IMR-90 (cell line): ENCODE measurements at regions not wholly inside any gene's neighbourhood (a gene's known extent, or its start where the extent isn't known, plus 50 kb on each side); places are given as distances from the start of the nearest gene placed in this dataset.

Experiments used
- ATAC-seq: fragments of 200-7000 bp; cut with Tn5 transposase; 2 replicates; pipeline ENCODE4 v1.9.1; 2020; ENCODE audit warnings: low read depth, mild to moderate bottlenecking, moderate library complexity
- BruUV-seq: library from RNA; stranded (reverse); fragments of 400-500 nt; replicated peaks from 2 replicates; lab custom pipeline; 2021; lab: Mats Ljungman, UMichigan
- CTCF ChIA-PET: fragments of 300-600 bp; formaldehyde crosslinking; extraction: SDS; loops from one replicate; lab custom pipeline; 2021; ENCODE audit warnings: antibody characterized with exemption; lab: Yijun Ruan, JAX
- POLR2A ChIA-PET: fragments of 300-600 bp; sonication (Branson Sonifier 250); formaldehyde crosslinking; loops from one replicate; lab custom pipeline; 2022; ENCODE audit warnings: antibody characterized with exemption; ENCODE audit not compliant: unreplicated experiment; lab: Charles Lee
- DNase-seq: peaks from one replicate; pipeline ENCODE4 v3.0.0; 2013
- H2AFZ ChIP-seq: replicated peaks from 2 replicates; pipeline ENCODE3; 2013; ENCODE audit warnings: low read length, mild to moderate bottlenecking; ENCODE audit not compliant: poor library complexity
- H2AK5ac ChIP-seq: 2 replicates; pipeline ENCODE4 v1.6.1; 2013; ENCODE audit warnings: low read depth, low read length, inconsistent platforms
- H2AK9ac ChIP-seq: replicated peaks from 2 replicates; pipeline ENCODE3; 2013; ENCODE audit warnings: mild to moderate bottlenecking, low read depth, low read length, moderate library complexity; ENCODE audit not compliant: poor library complexity
- H2BK120ac ChIP-seq: 2 replicates; pipeline ENCODE4 v1.6.1; 2013; ENCODE audit warnings: low read depth, low read length, inconsistent platforms
- H2BK15ac ChIP-seq: 3 replicates; pipeline ENCODE4 v1.6.1; 2013; ENCODE audit warnings: low read depth, low read length, inconsistent platforms
- H2BK20ac ChIP-seq: 2 replicates; pipeline ENCODE4 v1.6.1; 2013; ENCODE audit warnings: low read depth, mild to moderate bottlenecking, inconsistent platforms, low read length, moderate library complexity
- H2BK5ac ChIP-seq: 2 replicates; pipeline ENCODE4 v1.6.1; 2013; ENCODE audit warnings: mild to moderate bottlenecking, low read depth, low read length, inconsistent platforms; ENCODE audit not compliant: poor library complexity, severe bottlenecking
- H3K14ac ChIP-seq: replicated peaks from 2 replicates; pipeline ENCODE4 v1.6.1; 2013; ENCODE audit warnings: low read depth, low read length, inconsistent platforms
- H3K18ac ChIP-seq: 2 replicates; pipeline ENCODE4 v1.6.1; 2013; ENCODE audit warnings: low read depth, low read length, control low read depth
- H3K23ac ChIP-seq: 2 replicates; pipeline ENCODE4 v1.6.1; 2013; ENCODE audit warnings: low read depth, low read length, inconsistent platforms
- H3K27ac ChIP-seq: 2 replicates; pipeline ENCODE4 v1.5.1; 2013; ENCODE audit warnings: mild to moderate bottlenecking, control low read depth, low read length; ENCODE audit not compliant: insufficient read depth
- H3K27me3 ChIP-seq: 2 replicates; pipeline ENCODE4 v1.6.1; 2013; ENCODE audit warnings: low read length; ENCODE audit not compliant: control insufficient read depth, insufficient read depth
- H3K36me3 ChIP-seq: 2 replicates; pipeline ENCODE4 v1.6.1; 2013; ENCODE audit warnings: low read length, mixed read lengths; ENCODE audit not compliant: control insufficient read depth, insufficient read depth
- H3K4ac ChIP-seq: 2 replicates; pipeline ENCODE4 v1.6.1; 2013; ENCODE audit warnings: low read depth, low read length, inconsistent platforms
- H3K4me1 ChIP-seq: 2 replicates; pipeline ENCODE4 v1.6.1; 2013; ENCODE audit warnings: low read length, mixed read lengths; ENCODE audit not compliant: control insufficient read depth, insufficient read depth
- H3K4me2 ChIP-seq: 2 replicates; pipeline ENCODE4 v1.6.1; 2013; ENCODE audit warnings: low read depth, mild to moderate bottlenecking, control low read depth, low read length, moderate library complexity
- H3K4me3 ChIP-seq: 2 replicates; pipeline ENCODE4 v1.5.1; 2013; ENCODE audit warnings: low read depth, mild to moderate bottlenecking, control low read depth, low read length, moderate library complexity; ENCODE audit not compliant: insufficient read depth
- H3K56ac ChIP-seq: 2 replicates; pipeline ENCODE4 v1.6.1; 2013; ENCODE audit warnings: low read length, inconsistent platforms; ENCODE audit not compliant: insufficient read depth; ENCODE audit errors: extremely low read depth
- H3K79me1 ChIP-seq, 2 experiments: 2 replicates each; pipeline ENCODE4 v1.6.1; 2013; ENCODE audit warnings: low read length in 2 of 2, inconsistent platforms in 1 of 2, low read depth in 1 of 2
- H3K9ac ChIP-seq: 2 replicates; pipeline ENCODE4 v1.6.1; 2013; ENCODE audit warnings: low read depth, low read length, control low read depth
- H3K9me1 ChIP-seq: 2 replicates; pipeline ENCODE4 v1.6.1; 2013; ENCODE audit warnings: low read length, inconsistent platforms; ENCODE audit not compliant: insufficient read depth
- H3K9me3 ChIP-seq: 2 replicates; pipeline ENCODE4 v1.6.1; 2013; ENCODE audit warnings: low read length; ENCODE audit not compliant: control insufficient read depth, insufficient read depth
- H4K20me1 ChIP-seq: 2 replicates; pipeline ENCODE4 v1.6.1; 2013; ENCODE audit warnings: low read length, inconsistent platforms; ENCODE audit not compliant: insufficient read depth
- H4K5ac ChIP-seq: 2 replicates; pipeline ENCODE4 v1.6.1; 2013; ENCODE audit warnings: mild to moderate bottlenecking, low read depth, low read length, control low read depth
- H4K8ac ChIP-seq, 2 experiments: 2 replicates each; pipeline ENCODE4 v1.6.1; 2013; ENCODE audit warnings: low read depth in 2 of 2, low read length in 2 of 2, control low read depth in 1 of 2, inconsistent platforms in 1 of 2
- H4K91ac ChIP-seq: 2 replicates; pipeline ENCODE4 v1.6.1; 2013; ENCODE audit warnings: low read depth, low read length, inconsistent platforms; ENCODE audit not compliant: insufficient read depth
- BHLHE40 ChIP-seq: fragments of 150-350 bp; IDR thresholded peaks from 2 replicates; pipeline ENCODE4 v1.6.1; 2016; ENCODE audit warnings: mild to moderate bottlenecking, low read depth, low read length
- CEBPB ChIP-seq: IDR thresholded peaks from 2 replicates; pipeline ENCODE4 v1.6.1; 2012; ENCODE audit warnings: low read depth, low read length, improper control_type of control experiment
- CHD1 ChIP-seq: IDR thresholded peaks from 2 replicates; pipeline ENCODE4 v1.6.1; 2012; ENCODE audit warnings: low read depth, low read length, improper control_type of control experiment
- FOS ChIP-seq: fragments of 150-350 bp; IDR thresholded peaks from 2 replicates; pipeline ENCODE4 v1.6.1; 2016; ENCODE audit warnings: low read depth, low read length
- MAFK ChIP-seq: IDR thresholded peaks from 2 replicates; pipeline ENCODE4 v1.6.1; 2012; ENCODE audit warnings: low read depth, low read length, improper control_type of control experiment
- MAZ ChIP-seq: IDR thresholded peaks from 2 replicates; pipeline ENCODE4 v1.6.1; 2012; ENCODE audit warnings: low read depth, mild to moderate bottlenecking, low read length, improper control_type of control experiment, moderate library complexity, borderline replicate concordance
- MXI1 ChIP-seq: IDR thresholded peaks from 2 replicates; pipeline ENCODE4 v1.6.1; 2012; ENCODE audit warnings: low read depth, mild to moderate bottlenecking, low read length, moderate library complexity, borderline replicate concordance
- NFE2L2 ChIP-seq: fragments of 150-350 bp; IDR thresholded peaks from 2 replicates; pipeline ENCODE4 v1.6.1; 2016; ENCODE audit warnings: low read depth, mild to moderate bottlenecking, low read length
- POLR2A ChIP-seq: IDR thresholded peaks from 2 replicates; pipeline ENCODE4 v1.6.1; 2012; ENCODE audit warnings: mild to moderate bottlenecking, low read depth, low read length
- RAD21 ChIP-seq: IDR thresholded peaks from 2 replicates; pipeline ENCODE4 v1.6.1; 2012; ENCODE audit warnings: low read length, improper control_type of control experiment
- RCOR1 ChIP-seq: IDR thresholded peaks from 2 replicates; pipeline ENCODE4 v1.6.1; 2012; ENCODE audit warnings: mild to moderate bottlenecking, low read length, improper control_type of control experiment; ENCODE audit not compliant: insufficient replicate concordance
- RFX5 ChIP-seq: IDR thresholded peaks from 2 replicates; pipeline ENCODE4 v1.8.0; 2012; ENCODE audit warnings: low read depth, mild to moderate bottlenecking, low read length, moderate library complexity
- SMC3 ChIP-seq: fragments of 150-350 bp; IDR thresholded peaks from 2 replicates; pipeline ENCODE4 v1.6.1; 2016; ENCODE audit warnings: low read depth, mild to moderate bottlenecking, antibody characterized with exemption, low read length, moderate library complexity
- WGBS, 2 experiments: methylation state at CpG; one replicate each; pipeline versions ENCODE4 v1.1.5 to v1.1.7; 2013; ENCODE audit warnings: missing lambda C conversion rate in 2 of 2; ENCODE audit not compliant: insufficient read length in 1 of 2; ENCODE audit errors: extremely low coverage in 2 of 2; 5-methylcytosine and 5-hydroxymethylcytosine counted together
- dilution Hi-C: fragments of 300-500 bp; cut with HindIII; formaldehyde crosslinking; loops from one replicate; pipeline ENCODE4 v1.14.3; 2018; ENCODE audit warnings: low sequenced_read_pairs; ENCODE audit not compliant: unreplicated experiment
- in situ Hi-C: fragments of 300-500 bp; cut with MboI; formaldehyde crosslinking; loops from 3 replicates; pipeline ENCODE4 v1.14.3; 2019; ENCODE audit warnings: low sequenced_read_pairs, inconsistent platforms, mixed read lengths
- intact Hi-C: fragments of 100-400 bp; cut with micrococcal nuclease; formaldehyde crosslinking; loops from 2 replicates; pipeline ENCODE4 v1.10.0; 2022
- TF ChIP-seq, protein P1 (sequence below): fragments of 150-350 bp; IDR thresholded peaks from 2 replicates; pipeline ENCODE4 v1.6.1; 2017; ENCODE audit warnings: mild to moderate bottlenecking, antibody characterized with exemption, low read length, low read depth
- TF ChIP-seq, protein P2 (sequence below): conservative IDR thresholded peaks from 2 replicates; pipeline ENCODE4 v1.5.1; 2012; ENCODE audit warnings: mild to moderate bottlenecking, low read depth, low read length, improper control_type of control experiment
- TF ChIP-seq, protein P3 (sequence below): fragments of 150-350 bp; IDR thresholded peaks from 2 replicates; pipeline ENCODE4 v1.6.1; 2016; ENCODE audit warnings: low read depth, mild to moderate bottlenecking, low read length, moderate library complexity, borderline replicate concordance

DNA sequence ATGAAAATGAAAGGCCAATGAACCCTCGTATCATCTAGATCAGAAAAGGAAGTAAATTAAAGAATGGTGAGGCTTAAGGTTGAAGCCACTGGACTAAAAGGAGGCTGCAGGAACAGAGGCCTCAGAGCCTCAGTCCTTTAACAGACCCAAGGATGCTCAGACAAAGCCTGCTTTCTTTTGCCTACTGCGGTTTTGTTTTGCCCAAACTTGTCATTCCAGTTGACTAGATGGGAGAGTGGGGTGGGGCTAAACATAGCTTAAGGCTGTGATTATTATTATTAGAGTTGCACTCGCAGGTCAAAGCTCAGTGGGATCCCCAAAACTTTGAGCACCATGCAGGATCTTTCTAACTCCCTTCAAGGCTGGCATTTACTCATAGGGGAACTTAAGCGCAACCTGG lies 163.9 kb downstream of the RBM46 start:
- DNase-seq (no peak), ATAC-seq (no peak)
- H3K4me3 ChIP-seq: no peak overlapping the region
- no peak overlapping the region for H2BK120ac ChIP-seq
- no peaks in the 10 kb centered on the region for H3K36me3 ChIP-seq
- no peak overlapping the region for H3K14ac ChIP-seq
- no peaks in the 10 kb centered on the region for H4K20me1 ChIP-seq
- no peak overlapping the region for H3K56ac ChIP-seq
- in situ Hi-C loops: no loop called here
- H3K9me3 ChIP-seq: peaks cover 6% of the 10 kb centered on the region; the same call in 1 of the 2 replicates
- H3K4ac ChIP-seq: no peak overlapping the region
- TF ChIP-seq RAD21 (no peak), FOS (no peak), MAFK (no peak), NFE2L2 (no peak), RCOR1 (no peak), CHD1 (no peak), MXI1 (no peak), BHLHE40 (no peak), RFX5 (no peak), CEBPB (no peak), SMC3 (no peak), POLR2A (no peak), MAZ (no peak)
- TF ChIP-seq, protein P1, sequence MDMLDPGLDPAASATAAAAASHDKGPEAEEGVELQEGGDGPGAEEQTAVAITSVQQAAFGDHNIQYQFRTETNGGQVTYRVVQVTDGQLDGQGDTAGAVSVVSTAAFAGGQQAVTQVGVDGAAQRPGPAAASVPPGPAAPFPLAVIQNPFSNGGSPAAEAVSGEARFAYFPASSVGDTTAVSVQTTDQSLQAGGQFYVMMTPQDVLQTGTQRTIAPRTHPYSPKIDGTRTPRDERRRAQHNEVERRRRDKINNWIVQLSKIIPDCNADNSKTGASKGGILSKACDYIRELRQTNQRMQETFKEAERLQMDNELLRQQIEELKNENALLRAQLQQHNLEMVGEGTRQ: no peak
- TF ChIP-seq, protein P2, sequence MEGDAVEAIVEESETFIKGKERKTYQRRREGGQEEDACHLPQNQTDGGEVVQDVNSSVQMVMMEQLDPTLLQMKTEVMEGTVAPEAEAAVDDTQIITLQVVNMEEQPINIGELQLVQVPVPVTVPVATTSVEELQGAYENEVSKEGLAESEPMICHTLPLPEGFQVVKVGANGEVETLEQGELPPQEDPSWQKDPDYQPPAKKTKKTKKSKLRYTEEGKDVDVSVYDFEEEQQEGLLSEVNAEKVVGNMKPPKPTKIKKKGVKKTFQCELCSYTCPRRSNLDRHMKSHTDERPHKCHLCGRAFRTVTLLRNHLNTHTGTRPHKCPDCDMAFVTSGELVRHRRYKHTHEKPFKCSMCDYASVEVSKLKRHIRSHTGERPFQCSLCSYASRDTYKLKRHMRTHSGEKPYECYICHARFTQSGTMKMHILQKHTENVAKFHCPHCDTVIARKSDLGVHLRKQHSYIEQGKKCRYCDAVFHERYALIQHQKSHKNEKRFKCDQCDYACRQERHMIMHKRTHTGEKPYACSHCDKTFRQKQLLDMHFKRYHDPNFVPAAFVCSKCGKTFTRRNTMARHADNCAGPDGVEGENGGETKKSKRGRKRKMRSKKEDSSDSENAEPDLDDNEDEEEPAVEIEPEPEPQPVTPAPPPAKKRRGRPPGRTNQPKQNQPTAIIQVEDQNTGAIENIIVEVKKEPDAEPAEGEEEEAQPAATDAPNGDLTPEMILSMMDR: no peak
- TF ChIP-seq, protein P3, sequence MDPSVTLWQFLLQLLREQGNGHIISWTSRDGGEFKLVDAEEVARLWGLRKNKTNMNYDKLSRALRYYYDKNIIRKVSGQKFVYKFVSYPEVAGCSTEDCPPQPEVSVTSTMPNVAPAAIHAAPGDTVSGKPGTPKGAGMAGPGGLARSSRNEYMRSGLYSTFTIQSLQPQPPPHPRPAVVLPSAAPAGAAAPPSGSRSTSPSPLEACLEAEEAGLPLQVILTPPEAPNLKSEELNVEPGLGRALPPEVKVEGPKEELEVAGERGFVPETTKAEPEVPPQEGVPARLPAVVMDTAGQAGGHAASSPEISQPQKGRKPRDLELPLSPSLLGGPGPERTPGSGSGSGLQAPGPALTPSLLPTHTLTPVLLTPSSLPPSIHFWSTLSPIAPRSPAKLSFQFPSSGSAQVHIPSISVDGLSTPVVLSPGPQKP: no peak
- WGBS, 2 experiments: no CpG with 5 or more reads among the region's 4 CpGs
- H4K91ac ChIP-seq: no peak overlapping the region
- no peak overlapping the region for H3K27ac ChIP-seq
- dilution Hi-C loops: no loop called here
- H2AK5ac ChIP-seq: no peak overlapping the region
- no peak overlapping the region for H2BK15ac ChIP-seq
- H3K18ac ChIP-seq: no peak overlapping the region
- no peak overlapping the region for H2BK5ac ChIP-seq
- no peaks in the 10 kb centered on the region for H3K27me3 ChIP-seq
- no peaks in the 10 kb centered on the region for H3K79me1 ChIP-seq
- H3K9ac ChIP-seq: no peak overlapping the region
- H2AK9ac ChIP-seq: no peak overlapping the region
- no peak overlapping the region for H4K5ac ChIP-seq
- H3K9me1 ChIP-seq: no peaks in the 10 kb centered on the region
- no peak overlapping the region for H4K8ac ChIP-seq
- intact Hi-C loops: no loop called here
- H3K23ac ChIP-seq: no peak overlapping the region
- POLR2A ChIA-PET: no interaction called here
- H2BK20ac ChIP-seq: no peak overlapping the region
- no peak overlapping the region for H2AFZ ChIP-seq
- no peaks in the 10 kb centered on the region for H3K4me1 ChIP-seq
- BruUV-seq: no TSS peak
- CTCF ChIA-PET: no interaction called here
- no peak overlapping the region for H3K4me2 ChIP-seq
